HG03439 (cell line): ENCODE measurements at regions not wholly inside any gene's neighbourhood (a gene's known extent, or its start where the extent isn't known, plus 50 kb on each side); places are given as distances from the start of the nearest gene placed in this dataset.

ENCODE experiments used
- ATAC-seq: cut with Tn5 transposase; IDR thresholded peaks from one replicate; pipeline ENCODE4 v1.9.1; 2021; ENCODE audit warnings: mild to moderate bottlenecking, moderate library complexity; ENCODE audit not compliant: unreplicated experiment

- no peak for ATAC-seq
Observed at GRCh38 chr2:167310442-167310841, 422.2 kb downstream of the XIRP2 start.
